Skeletal muscle satellite cell (primary cell): ENCODE measurements at regions not wholly inside any gene's neighbourhood (a gene's known extent, or its start where the extent isn't known, plus 50 kb on each side); places are given as distances from the start of the nearest gene placed in this dataset.
A peak's percentile ranks its signal among the peaks of the same experiment; 100 is the strongest.
"Not testable (repeated sequence)": the region's sequence is repeated elsewhere in the genome, so short reads cannot be mapped to it uniquely, and the experiment has no call there.

Experiments
- H3K27me3 ChIP-seq: 2 replicates; pipeline ENCODE4 v1.7.0; 2013; ENCODE audit warnings: low read length; ENCODE audit not compliant: control insufficient read depth, insufficient read depth
- H3K36me3 ChIP-seq: 2 replicates; pipeline ENCODE4 v1.7.0; 2013; ENCODE audit warnings: mild to moderate bottlenecking, control low read depth, low read length; ENCODE audit not compliant: insufficient read depth
- H3K4me1 ChIP-seq: 2 replicates; pipeline ENCODE4 v1.7.0; 2013; ENCODE audit warnings: low read length; ENCODE audit not compliant: control insufficient read depth, insufficient read depth
- H3K4me2 ChIP-seq: 2 replicates; pipeline ENCODE4 v1.7.0; 2013; ENCODE audit warnings: mild to moderate bottlenecking, low read length
- H3K4me3 ChIP-seq: 2 replicates; pipeline ENCODE4 v1.7.0; 2013; ENCODE audit warnings: low read length
- H3K9ac ChIP-seq: 2 replicates; pipeline ENCODE4 v1.7.0; 2013; ENCODE audit warnings: mild to moderate bottlenecking, low read depth, low read length, moderate library complexity
- H3K9me3 ChIP-seq: replicated peaks from 2 replicates; pipeline ENCODE4 v1.7.0; 2013; ENCODE audit warnings: mild to moderate bottlenecking, control low read depth, low read length

- H3K4me3 ChIP-seq = no peak overlapping the region
Measured at GRCh38 chr12:58323676-58324075, 382.3 kb downstream of the ATP23 start.

GRCh38 chr12:58325561-58325960, 384.2 kb downstream of the ATP23 start:
- Histone ChIP-seq H3K4me2 (no peak overlapping the region), H3K4me1 (no peaks in the 10 kb centered on the region), H3K36me3 (no peaks in the 10 kb centered on the region), H3K9me3 (no peaks in the 10 kb centered on the region), H3K4me3 (no peak overlapping the region), H3K27me3 (no peaks in the 10 kb centered on the region), H3K9ac (no peak overlapping the region)

More at GRCh38 chr12:58323676-58324075, 382.3 kb downstream of the ATP23 start:
- Histone ChIP-seq H3K4me1 (no peaks in the 10 kb centered on the region), H3K9me3 (no peaks in the 10 kb centered on the region), H3K27me3 (no peaks in the 10 kb centered on the region), H3K36me3 (no peaks in the 10 kb centered on the region), H3K4me2 (no peak overlapping the region), H3K9ac (no peak overlapping the region)

GRCh38 chr12:58326534-58326933, 385.2 kb downstream of the ATP23 start:
- Histone ChIP-seq H3K36me3 (no peaks in the 10 kb centered on the region), H3K4me3 (no peak overlapping the region), H3K4me1 (no peaks in the 10 kb centered on the region), H3K9me3 (no peaks in the 10 kb centered on the region), H3K27me3 (no peaks in the 10 kb centered on the region), H3K4me2 (no peak overlapping the region), H3K9ac (no peak overlapping the region)

GRCh38 chr12:58336581-58337242, 395.3 kb downstream of the ATP23 start:
- not testable (repeated sequence) for H3K9me3 ChIP-seq, H3K4me2 ChIP-seq, H3K27me3 ChIP-seq, H3K36me3 ChIP-seq, H3K4me3 ChIP-seq, H3K9ac ChIP-seq
- H3K4me1 ChIP-seq = peaks cover 13% of the 10 kb centered on the region

GRCh38 chr12:58337539-58337938, 396.2 kb downstream of the ATP23 start:
- H3K36me3 ChIP-seq, H3K9ac ChIP-seq, H3K9me3 ChIP-seq, H3K27me3 ChIP-seq, H3K4me3 ChIP-seq, H3K4me2 ChIP-seq: not testable (repeated sequence)
- peaks cover 20% of the 10 kb centered on the region for H3K4me1 ChIP-seq

GRCh38 chr12:58341791-58342190, 400.4 kb downstream of the ATP23 start:
- Histone ChIP-seq H3K4me2 (no peak overlapping the region), H3K4me1 (peaks cover 41% of the 10 kb centered on the region), H3K4me3 (no peak overlapping the region), H3K9me3 (no peaks in the 10 kb centered on the region), H3K36me3 (no peaks in the 10 kb centered on the region), H3K9ac (no peak overlapping the region), H3K27me3 (no peaks in the 10 kb centered on the region)

GRCh38 chr12:58342736-58343135, 401.4 kb downstream of the ATP23 start:
- Histone ChIP-seq H3K27me3 (no peaks in the 10 kb centered on the region), H3K4me1 (peaks cover 31% of the 10 kb centered on the region), H3K4me2 (no peak overlapping the region), H3K9ac (no peak overlapping the region), H3K4me3 (no peak overlapping the region), H3K9me3 (no peaks in the 10 kb centered on the region), H3K36me3 (no peaks in the 10 kb centered on the region)

- no peaks in the 10 kb centered on the region for H3K9me3 ChIP-seq
- peaks cover 30% of the 10 kb centered on the region for H3K4me1 ChIP-seq
- peak overlapping the region; percentile 14 for H3K9ac ChIP-seq
- no peaks in the 10 kb centered on the region for H3K36me3 ChIP-seq
- H3K4me3 ChIP-seq = no peak overlapping the region
- H3K4me2 ChIP-seq = peak overlapping the region; percentile 17
- H3K27me3 ChIP-seq = no peaks in the 10 kb centered on the region
Measured at GRCh38 chr12:58346032-58346632, 404.8 kb downstream of the ATP23 start.

- H3K4me3 ChIP-seq = no peak overlapping the region
- H3K9ac ChIP-seq = no peak overlapping the region
- H3K4me1 ChIP-seq = peaks cover 26% of the 10 kb centered on the region
- no peak overlapping the region for H3K4me2 ChIP-seq
- H3K9me3 ChIP-seq = no peaks in the 10 kb centered on the region
- no peaks in the 10 kb centered on the region for H3K36me3 ChIP-seq
- no peaks in the 10 kb centered on the region for H3K27me3 ChIP-seq
Measured at GRCh38 chr12:58347188-58347587, 405.8 kb downstream of the ATP23 start.

- no peak overlapping the region for H3K4me3 ChIP-seq
- no peaks in the 10 kb centered on the region for H3K9me3 ChIP-seq
- peaks cover 21% of the 10 kb centered on the region for H3K4me1 ChIP-seq
- H3K36me3 ChIP-seq = no peaks in the 10 kb centered on the region
- H3K9ac ChIP-seq = no peak overlapping the region
- H3K4me2 ChIP-seq = no peak overlapping the region
- H3K27me3 ChIP-seq = no peaks in the 10 kb centered on the region
Measured at GRCh38 chr12:58347691-58348090, 406.3 kb downstream of the ATP23 start.

- Histone ChIP-seq H3K4me3 (no peak overlapping the region), H3K27me3 (no peaks in the 10 kb centered on the region), H3K36me3 (no peaks in the 10 kb centered on the region), H3K9me3 (no peaks in the 10 kb centered on the region), H3K4me2 (no peak overlapping the region), H3K4me1 (peaks cover 10% of the 10 kb centered on the region), H3K9ac (no peak overlapping the region)
Measured at GRCh38 chr12:58349161-58349560, 407.8 kb downstream of the ATP23 start.

- Histone ChIP-seq H3K9me3 (no peaks in the 10 kb centered on the region), H3K4me3 (no peak overlapping the region), H3K4me2 (no peak overlapping the region), H3K4me1 (no peaks in the 10 kb centered on the region), H3K27me3 (no peaks in the 10 kb centered on the region), H3K9ac (no peak overlapping the region), H3K36me3 (no peaks in the 10 kb centered on the region)
Measured at GRCh38 chr12:58356794-58357193, 415.4 kb downstream of the ATP23 start.
